Naive B cell (primary cell): ENCODE measurements at regions not wholly inside any gene's neighbourhood (a gene's known extent, or its start where the extent isn't known, plus 50 kb on each side); places are given as distances from the start of the nearest gene placed in this dataset.
"Not testable (repeated sequence)": the region's sequence is repeated elsewhere in the genome, so short reads cannot be mapped to it uniquely, and the experiment has no call there.

ENCODE experiments used
- ATAC-seq, 2 donors: fragments of 150-1000 bp; cut with Tn5 transposase; 2 replicates each; pipeline ENCODE4 v1.10.0; 2021; ENCODE audit warnings: low read depth in 2 of 2, mild to moderate bottlenecking in 2 of 2, moderate library complexity in 2 of 2
- DNase-seq: peaks from one replicate; pipeline ENCODE4 v3.0.0; 2022
- H3K27ac Mint-ChIP-seq, 6 donors: one replicate each; pipeline ENCODE4 v1.8.0; 2020 to 2022; ENCODE audit warnings: mild to moderate bottlenecking in 6 of 6, mixed read lengths in 6 of 6, moderate library complexity in 5 of 6, inconsistent platforms in 2 of 6
- H3K27me3 Mint-ChIP-seq, 3 donors: one replicate each; pipeline ENCODE4 v1.8.0; 2021 to 2022; ENCODE audit warnings: mixed read lengths in 3 of 3, mild to moderate bottlenecking in 1 of 3
- H3K36me3 Mint-ChIP-seq, 2 donors: one replicate each; pipeline ENCODE4 v1.8.0; 2020 to 2022; ENCODE audit warnings: mixed read lengths in 2 of 2, inconsistent platforms in 1 of 2, mild to moderate bottlenecking in 1 of 2
- H3K4me1 Mint-ChIP-seq, 3 donors: one replicate each; pipeline ENCODE4 v1.8.0; 2020 to 2022; ENCODE audit warnings: mixed read lengths in 3 of 3, inconsistent platforms in 1 of 3, mild to moderate bottlenecking in 1 of 3, moderate library complexity in 1 of 3
- H3K4me3 Mint-ChIP-seq, 8 donors: one replicate each; pipeline ENCODE4 v1.8.0; 2020 to 2022; ENCODE audit warnings: mild to moderate bottlenecking in 8 of 8, mixed read lengths in 8 of 8, moderate library complexity in 8 of 8, inconsistent platforms in 2 of 8
- H3K9me3 Mint-ChIP-seq, 7 donors: one replicate each; pipeline ENCODE4 v1.8.0; 2020 to 2022; ENCODE audit warnings: mixed read lengths in 7 of 7, mild to moderate bottlenecking in 5 of 7, inconsistent platforms in 2 of 7, moderate library complexity in 1 of 7

GRCh38 chr9:78142264-78142663 is 93.6 kb upstream of the CEP78 start:
- H3K27ac Mint-ChIP-seq, H3K4me1 Mint-ChIP-seq, DNase-seq, H3K27me3 Mint-ChIP-seq, ATAC-seq: not testable (repeated sequence)
- Mint-ChIP-seq H3K4me3 (peak overlapping the region in 1 of 8 donors; percentile 20), H3K9me3 (peaks cover 8 to 46% (median 28%) of the 10 kb centered on the region in 7 donors), H3K36me3 (peaks cover 5 to 16% of the 10 kb centered on the region in 2 donors)

- Mint-ChIP-seq H3K9me3 (peaks cover 2 to 11% (median 7%) of the 10 kb centered on the region in 7 donors), H3K36me3 (peaks cover 0 to 13% of the 10 kb centered on the region in 2 donors), H3K4me1 (peaks cover 5 to 8% (median 6%) of the 10 kb centered on the region in 3 donors), H3K27ac (no peak overlapping the region), H3K27me3 (peaks cover 10 to 26% (median 19%) of the 10 kb centered on the region in 3 donors), H3K4me3 (no peak overlapping the region)
- no peak for DNase-seq
- ATAC-seq = no peak
Measured at GRCh38 chr9:78133751-78134150, 102.1 kb upstream of the CEP78 start.

GRCh38 chr9:78132701-78133058 is 101.1 kb upstream of the GNAQ start:
- Mint-ChIP-seq H3K27me3 (peaks cover 16 to 37% (median 28%) of the 10 kb centered on the region in 3 donors), H3K36me3 (peaks cover 0 to 9% of the 10 kb centered on the region in 2 donors), H3K4me3 (peak overlapping the region in 3 of 8 donors; percentile 13 to 63 (median 21)), H3K4me1 (peaks cover 5 to 8% (median 6%) of the 10 kb centered on the region in 3 donors), H3K9me3 (peaks cover 0 to 12% (median 6%) of the 10 kb centered on the region in 7 donors), H3K27ac (no peak overlapping the region)
- DNase-seq (no peak), ATAC-seq (peak in 1 of 2 donors; percentile 36)

- DNase-seq (no peak), ATAC-seq (no peak)
- Mint-ChIP-seq H3K36me3 (peaks cover 0 to 6% of the 10 kb centered on the region in 2 donors), H3K4me1 (peaks cover 5 to 8% (median 6%) of the 10 kb centered on the region in 3 donors), H3K27ac (peak overlapping the region in 1 of 6 donors; percentile 70), H3K9me3 (peaks cover 0 to 7% (median 2%) of the 10 kb centered on the region in 7 donors), H3K4me3 (peak overlapping the region in 2 of 8 donors; percentile 21 to 63), H3K27me3 (peaks cover 21 to 41% (median 34%) of the 10 kb centered on the region in 3 donors)
Measured at GRCh38 chr9:78131969-78132700, 100.5 kb upstream of the GNAQ start.

- peaks cover 32 to 39% (median 38%) of the 10 kb centered on the region in 3 donors for H3K27me3 Mint-ChIP-seq
- H3K36me3 Mint-ChIP-seq = peaks cover 0 to 6% of the 10 kb centered on the region in 2 donors
- peaks cover 0 to 5% (median 0%) of the 10 kb centered on the region in 7 donors for H3K9me3 Mint-ChIP-seq
- H3K4me1 Mint-ChIP-seq = peaks cover 5 to 8% (median 6%) of the 10 kb centered on the region in 3 donors
- DNase-seq (no peak), ATAC-seq (no peak)
- no peak overlapping the region for H3K4me3 Mint-ChIP-seq
- no peak overlapping the region for H3K27ac Mint-ChIP-seq
Measured at GRCh38 chr9:78130853-78131252, 99.2 kb upstream of the GNAQ start.

- ATAC-seq (no peak), DNase-seq (no peak)
- Mint-ChIP-seq H3K4me1 (peaks cover 5 to 8% (median 6%) of the 10 kb centered on the region in 3 donors), H3K27me3 (peaks cover 39 to 43% (median 41%) of the 10 kb centered on the region in 3 donors), H3K9me3 (peaks cover 0 to 5% (median 2%) of the 10 kb centered on the region in 7 donors), H3K27ac (no peak overlapping the region), H3K36me3 (peaks cover 0 to 6% of the 10 kb centered on the region in 2 donors), H3K4me3 (no peak overlapping the region)
Measured at GRCh38 chr9:78130004-78130403, 98.4 kb upstream of the GNAQ start.

GRCh38 chr9:78127279-78128225 is 95.9 kb upstream of the GNAQ start:
- ATAC-seq (no peak), DNase-seq (no peak)
- Mint-ChIP-seq H3K9me3 (peaks cover 1 to 10% (median 5%) of the 10 kb centered on the region in 7 donors), H3K27ac (no peak overlapping the region), H3K27me3 (peaks cover 56 to 60% (median 57%) of the 10 kb centered on the region in 3 donors), H3K4me1 (peaks cover under 1 to 3% (median 1%) of the 10 kb centered on the region in 3 donors), H3K36me3 (peaks cover 0 to 11% of the 10 kb centered on the region in 2 donors), H3K4me3 (peak overlapping the region in 1 of 8 donors; percentile 23)

GRCh38 chr9:78123808-78124207 is 92.2 kb upstream of the GNAQ start:
- Mint-ChIP-seq H3K36me3 (peaks cover 0 to 11% of the 10 kb centered on the region in 2 donors), H3K4me1 (peaks cover 8 to 10% (median 10%) of the 10 kb centered on the region in 3 donors), H3K9me3 (peaks cover 1 to 10% (median 5%) of the 10 kb centered on the region in 7 donors), H3K4me3 (no peak overlapping the region), H3K27ac (no peak overlapping the region), H3K27me3 (peaks cover 72 to 76% (median 72%) of the 10 kb centered on the region in 3 donors)
- DNase-seq (no peak), ATAC-seq (no peak)

GRCh38 chr9:78122631-78123030 is 91.0 kb upstream of the GNAQ start:
- Mint-ChIP-seq H3K36me3 (peaks cover 0 to 11% of the 10 kb centered on the region in 2 donors), H3K4me3 (no peak overlapping the region), H3K9me3 (peaks cover 1 to 6% (median 5%) of the 10 kb centered on the region in 7 donors), H3K27me3 (peaks cover 63 to 75% (median 67%) of the 10 kb centered on the region in 3 donors), H3K4me1 (peaks cover 12 to 19% (median 15%) of the 10 kb centered on the region in 3 donors), H3K27ac (no peak overlapping the region)
- DNase-seq (no peak), ATAC-seq (no peak)

- Mint-ChIP-seq H3K4me1 (peaks cover 12 to 19% (median 15%) of the 10 kb centered on the region in 3 donors), H3K27me3 (peaks cover 57 to 75% (median 64%) of the 10 kb centered on the region in 3 donors)
- no peak for ATAC-seq
Measured at GRCh38 chr9:78121488-78121887, 89.9 kb upstream of the GNAQ start.

GRCh38 chr9:78118742-78119473 is 87.3 kb upstream of the GNAQ start:
- peaks cover 20 to 30% (median 22%) of the 10 kb centered on the region in 3 donors for H3K4me1 Mint-ChIP-seq
- DNase-seq (peak; percentile 47), ATAC-seq (peak; percentile 98 to 99)
- H3K9me3 Mint-ChIP-seq = peaks cover 1 to 5% (median 3%) of the 10 kb centered on the region in 7 donors
- peak overlapping the region in 2 of 8 donors; percentile 26 to 68 for H3K4me3 Mint-ChIP-seq
- H3K27ac Mint-ChIP-seq = peak overlapping the region in 1 of 6 donors; percentile 74
- H3K36me3 Mint-ChIP-seq = peaks cover 0 to 11% of the 10 kb centered on the region in 2 donors
- H3K27me3 Mint-ChIP-seq = peaks cover 52 to 66% (median 60%) of the 10 kb centered on the region in 3 donors

More at GRCh38 chr9:78121488-78121887, 89.9 kb upstream of the GNAQ start:
- Mint-ChIP-seq H3K4me3 (no peak overlapping the region), H3K9me3 (peaks cover 1 to 6% (median 5%) of the 10 kb centered on the region in 7 donors), H3K36me3 (peaks cover 0 to 11% of the 10 kb centered on the region in 2 donors), H3K27ac (no peak overlapping the region)
- DNase-seq = no peak

GRCh38 chr9:78115073-78115472 is 83.5 kb upstream of the GNAQ start:
- Mint-ChIP-seq H3K4me3 (no peak overlapping the region), H3K36me3 (peaks cover 5 to 7% of the 10 kb centered on the region in 2 donors), H3K27me3 (peaks cover 46 to 61% (median 57%) of the 10 kb centered on the region in 3 donors), H3K9me3 (peaks cover 0 to 8% (median 6%) of the 10 kb centered on the region in 7 donors), H3K27ac (no peak overlapping the region), H3K4me1 (peaks cover 20 to 30% (median 22%) of the 10 kb centered on the region in 3 donors)
- peak in 1 of 2 donors; percentile 29 for ATAC-seq
- peak; percentile 26 for DNase-seq
